ENCODE measurements at regions not wholly inside any gene's neighbourhood (a gene's known extent, or its start where the extent isn't known, plus 50 kb on each side); places are given as distances from the start of the nearest gene placed in this dataset.

- Histone ChIP-seq H3K36me3 (ENCODE audit: insufficient read depth, low read length) (no peaks in the 10 kb centered on the region), H3K27me3 (ENCODE audit: insufficient read depth, low read length) (no peaks in the 10 kb centered on the region), H4K20me1 (ENCODE audit: insufficient read depth, low read length) (no peaks in the 10 kb centered on the region), H3K27ac (ENCODE audit: low read depth, low read length) (no peak overlapping the region), H3K4me2 (ENCODE audit: insufficient read depth, low read length) (no peak overlapping the region), H3K4me1 (ENCODE audit: insufficient read depth, low read length) (no peaks in the 10 kb centered on the region), H3K4me3 (ENCODE audit: insufficient read depth, low read length) (no peak overlapping the region), H3K9me3 (ENCODE audit: low read depth, low read length) (no peaks in the 10 kb centered on the region), H3K79me2 (ENCODE audit: insufficient read depth, low read length) (no peaks in the 10 kb centered on the region), H2AFZ (ENCODE audit: low read length) (no peak overlapping the region)
- DNase-seq (ENCODE audit: insufficient read length, low spot score, missing footprints) = peak; percentile 29
- no peak for TF ChIP-seq CTCF (IDR thresholded peaks at IDR 0.05; ENCODE audit: extremely low read depth, low read depth, low read length)
Measured at GRCh38 chr1:5709461-5709975, 282.7 kb downstream of the NPHP4 start.

- no peaks in the 10 kb centered on the region for H3K9me3 ChIP-seq (ENCODE audit: low read depth, low read length)
Measured at GRCh38 chr1:5708346-5709245, 283.6 kb downstream of the NPHP4 start.

GRCh38 chr1:5707566-5708345 lies 284.5 kb downstream of the NPHP4 start:
- no peak overlapping the region for H3K4me2 ChIP-seq (ENCODE audit: insufficient read depth, low read length)
- no peak overlapping the region for H2AFZ ChIP-seq (ENCODE audit: low read length)
- no peak overlapping the region for H3K4me3 ChIP-seq (ENCODE audit: insufficient read depth, low read length)
- H3K36me3 ChIP-seq (ENCODE audit: insufficient read depth, low read length) = no peaks in the 10 kb centered on the region
- DNase-seq (ENCODE audit: insufficient read length, low spot score, missing footprints) = peak; percentile 72
- no peak for TF ChIP-seq CTCF (IDR thresholded peaks at IDR 0.05; ENCODE audit: extremely low read depth, low read depth, low read length)
- H3K4me1 ChIP-seq (ENCODE audit: insufficient read depth, low read length) = no peaks in the 10 kb centered on the region
- H3K27ac ChIP-seq (ENCODE audit: low read depth, low read length) = no peak overlapping the region
- H3K79me2 ChIP-seq (ENCODE audit: insufficient read depth, low read length) = no peaks in the 10 kb centered on the region
- H4K20me1 ChIP-seq (ENCODE audit: insufficient read depth, low read length) = no peaks in the 10 kb centered on the region
- no peaks in the 10 kb centered on the region for H3K27me3 ChIP-seq (ENCODE audit: insufficient read depth, low read length)
- no peaks in the 10 kb centered on the region for H3K9me3 ChIP-seq (ENCODE audit: low read depth, low read length)

More at GRCh38 chr1:5708346-5709245, 283.6 kb downstream of the NPHP4 start:
- Histone ChIP-seq H2AFZ (ENCODE audit: low read length) (no peak overlapping the region), H4K20me1 (ENCODE audit: insufficient read depth, low read length) (no peaks in the 10 kb centered on the region), H3K36me3 (ENCODE audit: insufficient read depth, low read length) (no peaks in the 10 kb centered on the region), H3K27me3 (ENCODE audit: insufficient read depth, low read length) (no peaks in the 10 kb centered on the region), H3K4me1 (ENCODE audit: insufficient read depth, low read length) (no peaks in the 10 kb centered on the region), H3K4me3 (ENCODE audit: insufficient read depth, low read length) (no peak overlapping the region), H3K27ac (ENCODE audit: low read depth, low read length) (no peak overlapping the region), H3K4me2 (ENCODE audit: insufficient read depth, low read length) (no peak overlapping the region), H3K79me2 (ENCODE audit: insufficient read depth, low read length) (no peaks in the 10 kb centered on the region)
- no peak for TF ChIP-seq CTCF (IDR thresholded peaks at IDR 0.05; ENCODE audit: extremely low read depth, low read depth, low read length)
- peak; percentile 77 for DNase-seq (ENCODE audit: insufficient read length, low spot score, missing footprints)

GRCh38 chr1:5706239-5706638 lies 286.0 kb downstream of the NPHP4 start:
- H3K4me1 ChIP-seq (ENCODE audit: insufficient read depth, low read length) = no peaks in the 10 kb centered on the region
- no peak overlapping the region for H2AFZ ChIP-seq (ENCODE audit: low read length)
- H3K27me3 ChIP-seq (ENCODE audit: insufficient read depth, low read length) = no peaks in the 10 kb centered on the region
- H4K20me1 ChIP-seq (ENCODE audit: insufficient read depth, low read length) = no peaks in the 10 kb centered on the region
- no peak overlapping the region for H3K27ac ChIP-seq (ENCODE audit: low read depth, low read length)
- no peaks in the 10 kb centered on the region for H3K9me3 ChIP-seq (ENCODE audit: low read depth, low read length)
- H3K4me3 ChIP-seq (ENCODE audit: insufficient read depth, low read length) = no peak overlapping the region
- TF ChIP-seq CTCF (IDR thresholded peaks at IDR 0.05; ENCODE audit: extremely low read depth, low read depth, low read length) = no peak
- no peaks in the 10 kb centered on the region for H3K36me3 ChIP-seq (ENCODE audit: insufficient read depth, low read length)
- DNase-seq (ENCODE audit: insufficient read length, low spot score, missing footprints) = peak; percentile 37
- H3K4me2 ChIP-seq (ENCODE audit: insufficient read depth, low read length) = no peak overlapping the region
- no peaks in the 10 kb centered on the region for H3K79me2 ChIP-seq (ENCODE audit: insufficient read depth, low read length)
